ENCODE measurements at regions not wholly inside any gene's neighbourhood (a gene's known extent, or its start where the extent isn't known, plus 50 kb on each side); places are given as distances from the start of the nearest gene placed in this dataset.

GRCh38 chr11:131199015-131199280, 171.5 kb upstream of the NTM start:
- ChIA-PET POLR2A (no interaction called here), CTCF (no interaction called here)
- no peak for TF ChIP-seq CTCF (IDR thresholded peaks at IDR 0.05; ENCODE audit: insufficient read depth in 1 of 2, low read depth in 1 of 2, low read length in 1 of 2, severe bottlenecking in 1 of 2, unreplicated experiment in 1 of 2)
- Histone ChIP-seq H3K4me1 (no peaks in the 10 kb centered on the region), H3K9me3 (no peaks in the 10 kb centered on the region), H3K27me3 (replicated peaks; ENCODE audit: control insufficient read depth, insufficient read depth, low read length) (peaks cover 2% of the 10 kb centered on the region; the same call in 1 of the 2 replicates), H3K36me3 (ENCODE audit: control insufficient read depth, insufficient read depth, low read length) (no peaks in the 10 kb centered on the region), H3K4me3 (ENCODE audit: low read depth, low read length) (no peak overlapping the region)
- no peak overlapping the region for H3K4me3 Mint-ChIP-seq (ENCODE audit: unreplicated experiment)
- no peaks in the 10 kb centered on the region for H3K4me1 Mint-ChIP-seq (ENCODE audit: low read depth, unreplicated experiment)
- BruUV-seq (replicated peaks), result no TSS peak
- peaks cover 25% of the 10 kb centered on the region for H3K27me3 Mint-ChIP-seq (ENCODE audit: insufficient read depth, unreplicated experiment)
- intact Hi-C loops (cut with micrococcal nuclease; ENCODE audit: unreplicated experiment), result no loop called here
- H3K36me3 Mint-ChIP-seq (ENCODE audit: insufficient read depth, unreplicated experiment), result no peaks in the 10 kb centered on the region
- no peak overlapping the region for H3K27ac Mint-ChIP-seq (ENCODE audit: unreplicated experiment)
- DNase-seq, result no peak
- no peaks in the 10 kb centered on the region for H3K9me3 Mint-ChIP-seq (ENCODE audit: unreplicated experiment)

- Mint-ChIP-seq H3K4me1 (ENCODE audit: low read depth, unreplicated experiment) (no peaks in the 10 kb centered on the region), H3K9me3 (ENCODE audit: unreplicated experiment) (no peaks in the 10 kb centered on the region), H3K27ac (ENCODE audit: unreplicated experiment) (no peak overlapping the region), H3K4me3 (ENCODE audit: unreplicated experiment) (no peak overlapping the region), H3K27me3 (ENCODE audit: insufficient read depth, unreplicated experiment) (peaks cover 11% of the 10 kb centered on the region), H3K36me3 (ENCODE audit: insufficient read depth, unreplicated experiment) (no peaks in the 10 kb centered on the region)
- H3K4me3 ChIP-seq (ENCODE audit: low read depth, low read length), result no peak overlapping the region
- H3K9me3 ChIP-seq, result no peaks in the 10 kb centered on the region
- H3K27me3 ChIP-seq (replicated peaks; ENCODE audit: control insufficient read depth, insufficient read depth, low read length), result peaks cover 2% of the 10 kb centered on the region; the same call in 1 of the 2 replicates
- H3K4me1 ChIP-seq, result no peaks in the 10 kb centered on the region
- CTCF ChIA-PET, result no interaction called here
- no peak for TF ChIP-seq CTCF (IDR thresholded peaks at IDR 0.05; ENCODE audit: insufficient read depth in 1 of 2, low read depth in 1 of 2, low read length in 1 of 2, severe bottlenecking in 1 of 2, unreplicated experiment in 1 of 2)
- POLR2A ChIA-PET, result no interaction called here
- BruUV-seq (replicated peaks), result no TSS peak
- no peaks in the 10 kb centered on the region for H3K36me3 ChIP-seq (ENCODE audit: control insufficient read depth, insufficient read depth, low read length)
- no peak for DNase-seq
- intact Hi-C loops (cut with micrococcal nuclease; ENCODE audit: unreplicated experiment), result no loop called here
Measured at GRCh38 chr11:131201674-131202073, 168.7 kb upstream of the NTM start.

- Mint-ChIP-seq H3K4me1 (ENCODE audit: low read depth, unreplicated experiment) (no peaks in the 10 kb centered on the region), H3K27me3 (ENCODE audit: insufficient read depth, unreplicated experiment) (peaks cover 10% of the 10 kb centered on the region), H3K27ac (ENCODE audit: unreplicated experiment) (no peak overlapping the region), H3K36me3 (ENCODE audit: insufficient read depth, unreplicated experiment) (no peaks in the 10 kb centered on the region), H3K4me3 (ENCODE audit: unreplicated experiment) (no peak overlapping the region), H3K9me3 (ENCODE audit: unreplicated experiment) (no peaks in the 10 kb centered on the region)
- Histone ChIP-seq H3K27me3 (replicated peaks; ENCODE audit: control insufficient read depth, insufficient read depth, low read length) (peaks cover 2% of the 10 kb centered on the region; the same call in 1 of the 2 replicates), H3K4me1 (no peaks in the 10 kb centered on the region), H3K36me3 (ENCODE audit: control insufficient read depth, insufficient read depth, low read length) (no peaks in the 10 kb centered on the region), H3K9me3 (no peaks in the 10 kb centered on the region), H3K4me3 (ENCODE audit: low read depth, low read length) (no peak overlapping the region)
- ChIA-PET POLR2A (no interaction called here), CTCF (no interaction called here)
- no TSS peak for BruUV-seq (replicated peaks)
- no peak for DNase-seq
- intact Hi-C loops (cut with micrococcal nuclease; ENCODE audit: unreplicated experiment), result no loop called here
- TF ChIP-seq CTCF (IDR thresholded peaks at IDR 0.05; ENCODE audit: insufficient read depth in 1 of 2, low read depth in 1 of 2, low read length in 1 of 2, severe bottlenecking in 1 of 2, unreplicated experiment in 1 of 2), result no peak
Measured at GRCh38 chr11:131203040-131203439, 167.4 kb upstream of the NTM start.
